GM06990 (cell line): ENCODE measurements at regions not wholly inside any gene's neighbourhood (a gene's known extent, or its start where the extent isn't known, plus 50 kb on each side); places are given as distances from the start of the nearest gene placed in this dataset.

Source experiments
- DNase-seq: peaks from one replicate; pipeline ENCODE4 v3.0.0-alpha.2; 2011; ENCODE audit not compliant: insufficient read length; ENCODE audit errors: extremely low read depth
- H3K27me3 ChIP-seq: replicated peaks from 2 replicates; pipeline ENCODE4 v1.6.0; 2011; ENCODE audit warnings: low read length; ENCODE audit not compliant: control insufficient read depth, insufficient read depth
- H3K36me3 ChIP-seq: 2 replicates; pipeline ENCODE4 v1.5.1; 2011; ENCODE audit warnings: low read length; ENCODE audit not compliant: control insufficient read depth, insufficient read depth
- H3K4me3 ChIP-seq: replicated peaks from 2 replicates; pipeline ENCODE4 v1.5.1; 2011; ENCODE audit warnings: low read depth, mild to moderate bottlenecking, control low read depth, low read length
- TF ChIP-seq, protein P1 (sequence below): IDR thresholded peaks from 2 replicates; pipeline ENCODE4 v1.5.1; 2011; ENCODE audit warnings: low read length, control low read depth, mild to moderate bottlenecking, inconsistent platforms; ENCODE audit not compliant: insufficient read depth, poor library complexity, severe bottlenecking

DNA sequence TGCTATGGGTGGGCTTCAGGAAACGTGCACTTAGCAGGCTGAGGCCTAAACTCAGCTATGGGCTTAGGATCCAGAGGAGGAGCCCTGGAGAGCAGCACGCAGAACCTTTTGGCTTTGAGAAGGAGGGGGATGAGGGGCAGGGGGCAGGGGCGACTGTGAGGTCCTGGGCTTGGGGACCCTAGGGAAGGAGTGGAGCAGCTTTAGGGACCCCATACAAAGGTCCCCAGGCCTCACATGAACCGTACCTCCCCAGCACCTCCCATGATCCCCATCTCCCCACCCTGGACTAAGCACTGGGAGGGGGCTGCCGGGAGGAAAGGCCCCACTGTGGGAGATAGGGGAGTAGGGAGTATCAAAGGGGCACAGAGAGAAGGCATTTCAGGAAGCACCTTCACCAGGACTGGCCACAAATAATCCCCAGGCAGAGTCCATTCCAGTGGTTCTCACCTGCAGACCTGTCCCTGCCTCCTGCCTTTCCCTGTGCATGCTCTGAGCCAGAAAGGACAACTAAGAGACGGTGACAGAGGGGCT, 62.0 kb upstream of the KLF13 start:
- Histone ChIP-seq H3K4me3 (no peak overlapping the region), H3K36me3 (no peaks in the 10 kb centered on the region), H3K27me3 (no peaks in the 10 kb centered on the region)
- TF ChIP-seq, protein P1, sequence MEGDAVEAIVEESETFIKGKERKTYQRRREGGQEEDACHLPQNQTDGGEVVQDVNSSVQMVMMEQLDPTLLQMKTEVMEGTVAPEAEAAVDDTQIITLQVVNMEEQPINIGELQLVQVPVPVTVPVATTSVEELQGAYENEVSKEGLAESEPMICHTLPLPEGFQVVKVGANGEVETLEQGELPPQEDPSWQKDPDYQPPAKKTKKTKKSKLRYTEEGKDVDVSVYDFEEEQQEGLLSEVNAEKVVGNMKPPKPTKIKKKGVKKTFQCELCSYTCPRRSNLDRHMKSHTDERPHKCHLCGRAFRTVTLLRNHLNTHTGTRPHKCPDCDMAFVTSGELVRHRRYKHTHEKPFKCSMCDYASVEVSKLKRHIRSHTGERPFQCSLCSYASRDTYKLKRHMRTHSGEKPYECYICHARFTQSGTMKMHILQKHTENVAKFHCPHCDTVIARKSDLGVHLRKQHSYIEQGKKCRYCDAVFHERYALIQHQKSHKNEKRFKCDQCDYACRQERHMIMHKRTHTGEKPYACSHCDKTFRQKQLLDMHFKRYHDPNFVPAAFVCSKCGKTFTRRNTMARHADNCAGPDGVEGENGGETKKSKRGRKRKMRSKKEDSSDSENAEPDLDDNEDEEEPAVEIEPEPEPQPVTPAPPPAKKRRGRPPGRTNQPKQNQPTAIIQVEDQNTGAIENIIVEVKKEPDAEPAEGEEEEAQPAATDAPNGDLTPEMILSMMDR, result no peak
- DNase-seq, result no peak

DNA sequence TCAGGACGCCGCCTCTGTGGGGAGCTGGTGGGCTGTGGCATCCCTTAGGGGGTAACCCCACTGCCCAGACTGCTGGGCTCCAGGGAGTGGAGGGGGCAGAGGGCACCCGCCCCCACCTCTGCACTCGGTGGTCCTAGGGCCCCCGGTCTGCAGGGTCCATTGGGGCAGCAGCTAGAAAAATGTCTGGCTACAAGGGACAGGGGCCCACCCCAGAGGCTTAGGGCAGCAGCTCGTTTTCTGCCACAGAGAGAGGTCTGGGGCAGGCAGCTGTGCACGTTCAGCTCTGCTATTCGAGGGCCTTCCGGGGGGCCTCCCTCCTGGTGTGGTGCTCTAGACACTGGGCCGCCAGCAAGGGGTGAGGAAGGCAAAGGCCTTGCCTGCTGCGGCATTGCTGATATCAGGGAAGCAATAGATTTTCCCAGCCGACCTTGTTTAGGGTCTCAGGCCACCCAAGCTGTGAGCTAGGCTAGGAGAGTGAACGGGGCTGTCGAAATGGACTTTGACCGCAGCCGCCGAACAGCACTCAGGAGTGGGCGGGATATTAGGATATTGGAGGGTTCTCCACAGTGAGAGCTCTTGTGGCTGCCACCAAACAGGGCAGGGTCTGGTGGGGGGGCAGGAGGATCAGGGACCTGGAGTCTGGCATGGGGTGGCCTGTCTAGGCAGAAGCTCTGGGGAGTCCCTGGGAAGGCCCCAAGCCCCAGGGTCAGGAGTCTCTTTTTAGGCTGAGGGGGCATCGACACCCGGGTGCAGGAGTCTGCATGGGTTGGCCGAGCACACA, 61.4 kb upstream of the KLF13 start:
- TF ChIP-seq, protein P1, result no peak
- no peak overlapping the region for H3K4me3 ChIP-seq
- DNase-seq, result no peak

DNA sequence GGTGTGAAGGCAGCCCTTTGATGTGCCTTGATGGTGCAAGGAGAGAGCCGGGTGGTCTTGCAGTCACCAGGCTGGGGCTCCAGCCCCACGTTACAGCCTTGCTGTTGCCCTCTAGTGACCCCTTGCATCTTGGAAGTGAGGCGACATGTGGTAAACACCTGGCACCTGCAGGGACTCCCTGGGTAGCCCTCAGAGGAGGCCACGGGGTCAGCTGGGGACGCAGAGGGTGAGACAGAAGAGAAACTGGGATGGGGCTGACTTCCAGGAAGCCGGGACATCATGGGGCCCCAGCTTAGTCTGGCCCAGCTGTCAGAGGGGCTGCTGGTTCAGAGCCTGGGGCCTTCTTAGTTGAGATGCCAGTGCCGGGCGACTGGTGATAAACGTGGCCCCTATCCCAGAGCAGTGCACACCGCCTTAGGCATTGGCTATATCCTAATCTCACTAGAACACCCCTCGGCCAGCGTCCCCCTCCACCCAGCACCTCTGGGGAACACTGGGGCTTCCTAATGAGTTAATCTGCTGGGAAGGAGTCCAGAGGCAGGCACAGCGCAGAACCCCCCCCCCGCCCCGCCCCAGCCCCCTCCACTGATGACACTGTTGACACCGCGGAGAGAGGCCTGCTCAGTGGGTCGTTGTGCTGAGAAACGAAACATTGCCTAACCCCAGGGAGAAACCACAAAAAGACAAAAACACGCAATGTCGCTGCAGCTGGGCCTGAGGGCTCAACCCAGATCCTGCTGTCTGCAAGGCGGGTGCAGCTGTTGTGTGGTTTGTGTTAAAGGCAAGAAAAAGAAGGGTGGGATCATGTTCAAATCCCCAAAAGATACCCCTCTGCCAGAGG, 60.5 kb upstream of the KLF13 start:
- TF ChIP-seq, protein P1, result peak; percentile 8
- peak; percentile 85 for DNase-seq
- no peak overlapping the region for H3K4me3 ChIP-seq
- H3K27me3 ChIP-seq, result no peaks in the 10 kb centered on the region
- H3K36me3 ChIP-seq, result no peaks in the 10 kb centered on the region

More for the DNA sequence above, 61.4 kb upstream of the KLF13 start:
- H3K36me3 ChIP-seq, result no peaks in the 10 kb centered on the region
- no peaks in the 10 kb centered on the region for H3K27me3 ChIP-seq

DNA sequence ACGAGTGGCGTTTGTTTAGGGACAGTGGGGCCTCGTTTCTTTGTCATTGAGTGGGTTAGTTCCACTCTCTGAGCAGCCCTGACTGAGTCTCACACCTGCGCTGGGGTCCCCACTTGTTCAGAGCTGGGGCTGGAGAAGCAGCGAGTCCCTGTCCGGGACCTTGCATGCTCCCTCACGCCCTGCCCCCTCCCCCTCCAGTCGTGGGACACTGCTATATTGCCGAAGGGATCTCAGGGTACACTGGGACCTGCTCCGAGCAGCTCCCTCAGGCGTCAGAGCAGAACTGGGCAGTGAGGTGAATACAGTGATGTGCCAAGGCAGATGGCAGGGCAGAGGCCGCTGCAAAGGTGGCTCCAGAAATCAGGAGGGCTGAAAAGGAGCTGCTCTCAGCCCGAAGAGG, 59.9 kb upstream of the KLF13 start:
- TF ChIP-seq, protein P1, result no peak
- no peak overlapping the region for H3K4me3 ChIP-seq
- no peaks in the 10 kb centered on the region for H3K27me3 ChIP-seq
- no peak for DNase-seq
- no peaks in the 10 kb centered on the region for H3K36me3 ChIP-seq

DNA sequence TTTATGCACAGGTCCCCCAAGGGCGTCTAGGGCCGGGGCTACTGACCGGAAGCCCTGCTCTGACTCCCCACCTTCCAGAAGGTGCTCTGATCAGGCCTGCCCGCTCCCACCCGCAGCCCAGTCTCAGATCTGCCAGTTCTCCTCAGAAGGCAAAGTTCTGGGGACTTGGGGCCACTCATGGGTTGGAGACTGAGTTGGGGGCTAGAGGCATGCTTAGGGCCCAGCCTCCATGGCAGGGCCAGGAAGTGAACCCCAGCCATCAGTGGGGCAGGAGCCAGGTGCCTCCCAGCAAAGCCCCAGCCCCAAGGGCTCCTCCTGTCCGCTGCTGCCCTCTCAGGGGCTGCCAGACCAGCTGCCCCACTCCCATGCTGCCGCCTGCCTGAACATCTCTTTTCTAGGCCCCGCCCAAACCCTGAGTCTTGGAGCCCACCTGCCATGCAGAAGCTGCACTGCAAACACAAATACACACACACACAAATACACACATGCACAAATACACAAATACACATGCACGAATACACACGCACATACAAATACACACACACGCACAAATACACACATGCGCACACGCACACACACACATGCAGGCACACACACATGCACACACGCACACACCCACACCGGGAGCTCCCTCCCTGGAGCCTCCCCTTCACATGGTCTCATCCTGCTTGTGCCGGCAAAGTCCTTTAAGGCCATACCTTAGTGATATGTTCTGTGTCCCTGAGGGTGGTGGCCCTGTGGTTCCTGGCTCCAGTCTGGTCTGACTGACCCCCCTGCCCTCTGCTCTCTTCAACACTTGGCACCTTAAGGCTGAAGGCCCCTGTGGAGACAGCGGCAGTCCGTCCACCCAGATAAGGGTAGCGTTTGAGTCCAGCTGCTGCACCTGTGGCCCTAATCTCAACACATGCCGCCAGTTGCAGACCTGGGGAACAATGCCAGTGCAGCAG, 59.2 kb upstream of the KLF13 start:
- TF ChIP-seq, protein P1, result no peak
- no peak for DNase-seq
- H3K36me3 ChIP-seq, result no peaks in the 10 kb centered on the region
- no peaks in the 10 kb centered on the region for H3K27me3 ChIP-seq
- H3K4me3 ChIP-seq, result no peak overlapping the region
